ENCODE measurements at regions not wholly inside any gene's neighbourhood (a gene's known extent, or its start where the extent isn't known, plus 50 kb on each side); places are given as distances from the start of the nearest gene placed in this dataset.
A peak's percentile ranks its signal among the peaks of the same experiment; 100 is the strongest.
"Not testable (repeated sequence)": the region's sequence is repeated elsewhere in the genome, so short reads cannot be mapped to it uniquely, and the experiment has no call there.

GRCh38 chr3:153268564-153269279 lies 106.7 kb downstream of the RAP2B start:
- DNase-seq = no peak

- DNase-seq = no peak
Measured at GRCh38 chr3:153269730-153270129, 107.7 kb downstream of the RAP2B start.

GRCh38 chr3:153273217-153273616 lies 111.2 kb downstream of the RAP2B start:
- peak in 1 of 5 experiments; percentile 11 for DNase-seq

GRCh38 chr3:153273767-153274435 lies 111.9 kb downstream of the RAP2B start:
- no peak for DNase-seq

- DNase-seq = no peak
Measured at GRCh38 chr3:153274561-153274960, 112.5 kb downstream of the RAP2B start.

GRCh38 chr3:153275514-153275913 lies 113.5 kb downstream of the RAP2B start:
- no peak for DNase-seq

GRCh38 chr3:153277029-153277428 lies 115.0 kb downstream of the RAP2B start:
- no peak for DNase-seq

GRCh38 chr3:153281236-153281997 lies 119.4 kb downstream of the RAP2B start:
- not testable (repeated sequence) for DNase-seq

- no peak for DNase-seq
Measured at GRCh38 chr3:153282355-153282754, 120.3 kb downstream of the RAP2B start.

GRCh38 chr3:153284282-153284938 lies 122.4 kb downstream of the RAP2B start:
- DNase-seq = peak in 3 of 5 experiments; percentile 6 to 75 (median 21)

GRCh38 chr3:153285194-153285641 lies 123.2 kb downstream of the RAP2B start:
- no peak for DNase-seq

GRCh38 chr3:153285982-153286381 lies 124.0 kb downstream of the RAP2B start:
- DNase-seq = no peak

GRCh38 chr3:153287017-153287416 lies 125.0 kb downstream of the RAP2B start:
- peak in 1 of 5 experiments; percentile 14 for DNase-seq

- peak in 1 of 5 experiments; percentile 8 for DNase-seq
Measured at GRCh38 chr3:153289334-153289808, 127.3 kb downstream of the RAP2B start.

GRCh38 chr3:153290268-153291015 lies 128.4 kb downstream of the RAP2B start:
- DNase-seq = peak in 2 of 5 experiments; percentile 20 to 29

- peak in 2 of 5 experiments; percentile 7 to 53 for DNase-seq
Measured at GRCh38 chr3:153291059-153291685, 129.1 kb downstream of the RAP2B start.

- no peak for DNase-seq
Measured at GRCh38 chr3:153293265-153293664, 131.2 kb downstream of the RAP2B start.

GRCh38 chr3:153295901-153296300 lies 133.9 kb downstream of the RAP2B start:
- DNase-seq = no peak

- no peak for DNase-seq
Measured at GRCh38 chr3:153305189-153305588, 143.2 kb downstream of the RAP2B start.

GRCh38 chr3:153311541-153311940 lies 149.5 kb downstream of the RAP2B start:
- no peak for DNase-seq

GRCh38 chr3:153313302-153313965 lies 151.4 kb downstream of the RAP2B start:
- DNase-seq = no peak

All from T-helper 2 cell (primary cell).